ENCODE measurements at regions not wholly inside any gene's neighbourhood (a gene's known extent, or its start where the extent isn't known, plus 50 kb on each side); places are given as distances from the start of the nearest gene placed in this dataset.

- TF ChIP-seq CTCF (IDR thresholded peaks at IDR 0.05; ENCODE audit: insufficient read depth in 1 of 2, low read depth in 1 of 2, low read length in 1 of 2, severe bottlenecking in 1 of 2, unreplicated experiment in 1 of 2), result no peak
- H3K4me1 ChIP-seq, result no peaks in the 10 kb centered on the region
- ChIA-PET POLR2A (no interaction called here), CTCF (no interaction called here)
- no peaks in the 10 kb centered on the region for H3K9me3 Mint-ChIP-seq (ENCODE audit: unreplicated experiment)
- DNase-seq, result no peak
- no peaks in the 10 kb centered on the region for H3K27me3 Mint-ChIP-seq (ENCODE audit: insufficient read depth, unreplicated experiment)
- H3K4me3 Mint-ChIP-seq (ENCODE audit: unreplicated experiment), result no peak overlapping the region
- no peak overlapping the region for H3K27ac Mint-ChIP-seq (ENCODE audit: unreplicated experiment)
- no peak overlapping the region for H3K4me3 ChIP-seq (ENCODE audit: low read depth, low read length)
- intact Hi-C loops (cut with micrococcal nuclease; ENCODE audit: unreplicated experiment), result no loop called here
- H3K36me3 ChIP-seq (ENCODE audit: control insufficient read depth, insufficient read depth, low read length), result no peaks in the 10 kb centered on the region
- no TSS peak for BruUV-seq (replicated peaks)
- H3K9me3 ChIP-seq, result no peaks in the 10 kb centered on the region
- H3K36me3 Mint-ChIP-seq (ENCODE audit: insufficient read depth, unreplicated experiment), result no peaks in the 10 kb centered on the region
- no peaks in the 10 kb centered on the region for H3K27me3 ChIP-seq (replicated peaks; ENCODE audit: control insufficient read depth, insufficient read depth, low read length)
- H3K4me1 Mint-ChIP-seq (ENCODE audit: low read depth, unreplicated experiment), result no peaks in the 10 kb centered on the region
Measured at GRCh38 chr13:99797691-99798090, 173.9 kb downstream of the ZIC5 start.

- Histone ChIP-seq H3K4me1 (no peaks in the 10 kb centered on the region), H3K36me3 (ENCODE audit: control insufficient read depth, insufficient read depth, low read length) (no peaks in the 10 kb centered on the region), H3K9me3 (no peaks in the 10 kb centered on the region), H3K4me3 (ENCODE audit: low read depth, low read length) (no peak overlapping the region), H3K27me3 (replicated peaks; ENCODE audit: control insufficient read depth, insufficient read depth, low read length) (no peaks in the 10 kb centered on the region)
- H3K36me3 Mint-ChIP-seq (ENCODE audit: insufficient read depth, unreplicated experiment), result no peaks in the 10 kb centered on the region
- intact Hi-C loops (cut with micrococcal nuclease; ENCODE audit: unreplicated experiment), result no loop called here
- H3K27me3 Mint-ChIP-seq (ENCODE audit: insufficient read depth, unreplicated experiment), result no peaks in the 10 kb centered on the region
- no peak overlapping the region for H3K4me3 Mint-ChIP-seq (ENCODE audit: unreplicated experiment)
- peak; percentile 46 to 72 for DNase-seq
- POLR2A ChIA-PET, result no interaction called here
- no peak overlapping the region for H3K27ac Mint-ChIP-seq (ENCODE audit: unreplicated experiment)
- no peaks in the 10 kb centered on the region for H3K9me3 Mint-ChIP-seq (ENCODE audit: unreplicated experiment)
- H3K4me1 Mint-ChIP-seq (ENCODE audit: low read depth, unreplicated experiment), result no peaks in the 10 kb centered on the region
- CTCF ChIA-PET, result no interaction called here
- no TSS peak for BruUV-seq (replicated peaks)
- no peak for TF ChIP-seq CTCF (IDR thresholded peaks at IDR 0.05; ENCODE audit: insufficient read depth in 1 of 2, low read depth in 1 of 2, low read length in 1 of 2, severe bottlenecking in 1 of 2, unreplicated experiment in 1 of 2)
Measured at GRCh38 chr13:99796175-99796819, 175.3 kb downstream of the ZIC5 start.

- TF ChIP-seq CTCF (IDR thresholded peaks at IDR 0.05; ENCODE audit: insufficient read depth in 1 of 2, low read depth in 1 of 2, low read length in 1 of 2, severe bottlenecking in 1 of 2, unreplicated experiment in 1 of 2), result no peak
- intact Hi-C loops (cut with micrococcal nuclease; ENCODE audit: unreplicated experiment), result no loop called here
- POLR2A ChIA-PET, result no interaction called here
- no peaks in the 10 kb centered on the region for H3K27me3 ChIP-seq (replicated peaks; ENCODE audit: control insufficient read depth, insufficient read depth, low read length)
- BruUV-seq (replicated peaks), result no TSS peak
- Mint-ChIP-seq H3K4me3 (ENCODE audit: unreplicated experiment) (no peak overlapping the region), H3K27ac (ENCODE audit: unreplicated experiment) (no peak overlapping the region), H3K36me3 (ENCODE audit: insufficient read depth, unreplicated experiment) (no peaks in the 10 kb centered on the region), H3K27me3 (ENCODE audit: insufficient read depth, unreplicated experiment) (peaks cover 4% of the 10 kb centered on the region), H3K9me3 (ENCODE audit: unreplicated experiment) (no peaks in the 10 kb centered on the region), H3K4me1 (ENCODE audit: low read depth, unreplicated experiment) (no peaks in the 10 kb centered on the region)
- no peaks in the 10 kb centered on the region for H3K9me3 ChIP-seq
- CTCF ChIA-PET, result no interaction called here
- H3K36me3 ChIP-seq (ENCODE audit: control insufficient read depth, insufficient read depth, low read length), result no peaks in the 10 kb centered on the region
- no peaks in the 10 kb centered on the region for H3K4me1 ChIP-seq
- DNase-seq, result no peak
- H3K4me3 ChIP-seq (ENCODE audit: low read depth, low read length), result no peak overlapping the region
Measured at GRCh38 chr13:99792079-99792921, 179.3 kb downstream of the ZIC5 start.
